HepG2 (cell line): ENCODE measurements at regions not wholly inside any gene's neighbourhood (a gene's known extent, or its start where the extent isn't known, plus 50 kb on each side); places are given as distances from the start of the nearest gene placed in this dataset.

Experiments used
- ATAC-seq: fragments of 200-7000 bp; cut with Tn5 transposase; 3 replicates; pipeline ENCODE4 v1.9.1; 2020; ENCODE audit warnings: mild to moderate bottlenecking, moderate library complexity
- BruUV-seq: library from RNA; stranded (reverse); fragments of 400-500 nt; replicated peaks from 2 replicates; lab custom pipeline; 2021; lab: Mats Ljungman, UMichigan
- CTCF ChIA-PET: fragments of 300-600 bp; formaldehyde crosslinking; extraction: SDS; loops from one replicate; lab custom pipeline; 2021; ENCODE audit warnings: low total read pairs, inconsistent platforms, low intra/inter-chr PET ratio; lab: Yijun Ruan, JAX
- POLR2A ChIA-PET: fragments of 350-600 bp; sonication (Branson Sonifier 250); formaldehyde crosslinking; loops from one replicate; lab custom pipeline; 2020; ENCODE audit warnings: antibody characterized with exemption, inconsistent platforms; lab: Yijun Ruan, JAX
- DNase-seq: peaks from one replicate; pipeline ENCODE4 v3.0.0-alpha.2; 2015; ENCODE audit warnings: low spot score
- FAIRE-seq: peaks from 3 replicates; lab custom pipeline; 2011; peaks lifted over from hg19 to GRCh38; lab: Jason Lieb, UNC
- H2AFZ ChIP-seq: one replicate; pipeline ENCODE4 v1.6.1; 2011; ENCODE audit warnings: low read length, inconsistent platforms
- H3K27ac ChIP-seq: fragments of 300-600 bp; 3 replicates; pipeline ENCODE4 v1.8.0; 2011; ENCODE audit warnings: mixed run types, mild to moderate bottlenecking, mixed read lengths, low read length, inconsistent platforms; ENCODE audit not compliant: insufficient read depth; ENCODE audit errors: extremely low read length
- H3K27me3 ChIP-seq, 2 experiments: fragments of 200-600 bp in 1 of 2; 2 replicates in 1 of 2; 3 replicates in 1 of 2; pipeline versions ENCODE4 v1.6.0 to v1.8.0; 2011; ENCODE audit warnings: low read length in 2 of 2, mild to moderate bottlenecking in 2 of 2, moderate library complexity in 2 of 2, inconsistent platforms in 1 of 2; ENCODE audit not compliant: insufficient read depth in 2 of 2, control insufficient read depth in 1 of 2
- H3K36me3 ChIP-seq, 2 experiments: fragments of 200-600 bp in 1 of 2; replicated peaks in 1 of 2; 2 replicates in 1 of 2; 3 replicates in 1 of 2; pipeline versions ENCODE4 v1.5.1 to v1.8.0; 2011; ENCODE audit warnings: low read length in 2 of 2, inconsistent platforms in 1 of 2; ENCODE audit not compliant: insufficient read depth in 2 of 2, control insufficient read depth in 1 of 2
- H3K4me1 ChIP-seq: 2 replicates; pipeline ENCODE4 v1.5.1; 2012; ENCODE audit warnings: low read length, inconsistent platforms; ENCODE audit not compliant: insufficient read depth
- H3K4me2 ChIP-seq: 2 replicates; pipeline ENCODE4 v1.6.0; 2011; ENCODE audit warnings: low read depth, low read length, inconsistent platforms
- H3K4me3 ChIP-seq, 3 experiments: fragments of 200-600 bp in 1 of 3; sonication (generic), shearing (Covaris generic) in 1 of 3; replicated peaks in 1 of 3; 2 replicates each; pipeline ENCODE4 v1.5.1; 2011 to 2016; ENCODE audit warnings: low read length in 3 of 3, inconsistent platforms in 2 of 3, low read depth in 2 of 3, mild to moderate bottlenecking in 2 of 3, control low read depth in 1 of 3, mixed read lengths in 1 of 3; ENCODE audit not compliant: insufficient read depth in 1 of 3
- H3K79me2 ChIP-seq: one replicate; pipeline ENCODE4 v1.6.1; 2011; ENCODE audit warnings: low read length, inconsistent platforms; ENCODE audit not compliant: insufficient read depth
- H3K9ac ChIP-seq: 2 replicates; pipeline ENCODE4 v1.6.0; 2011; ENCODE audit warnings: mild to moderate bottlenecking, low read depth, low read length, inconsistent platforms; ENCODE audit not compliant: insufficient read depth
- H3K9me3 ChIP-seq: 2 replicates; pipeline ENCODE4 v1.5.1; 2012; ENCODE audit warnings: mild to moderate bottlenecking, low read length
- H4K20me1 ChIP-seq: 2 replicates; pipeline ENCODE4 v1.6.0; 2011; ENCODE audit warnings: inconsistent platforms, mild to moderate bottlenecking, low read length, moderate library complexity; ENCODE audit not compliant: insufficient read depth
- CBX1 ChIP-seq: IDR thresholded peaks from one replicate; pipeline ENCODE4 v1.6.1; 2016; ENCODE audit warnings: antibody characterized with exemption, low read depth
- DRAP1 ChIP-seq: IDR thresholded peaks from 2 replicates; pipeline ENCODE4 v1.6.1; 2016; ENCODE audit warnings: missing genetic modification reagents, missing compliant biosample characterization
- ETV6 ChIP-seq: sonication (generic); formaldehyde crosslinking; conservative IDR thresholded peaks from 2 replicates; pipeline ENCODE4 v1.4.0; 2020; ENCODE audit warnings: missing genetic modification reagents
- FOXC1 ChIP-seq: sonication (generic); formaldehyde crosslinking; IDR thresholded peaks from 2 replicates; pipeline ENCODE4 v1.8.0; 2022; ENCODE audit warnings: mild to moderate bottlenecking, missing genetic modification reagents, borderline replicate concordance
- FOXK1 ChIP-seq: sonication (generic); formaldehyde crosslinking; IDR thresholded peaks from 2 replicates; pipeline ENCODE4 v1.4.0; 2020; ENCODE audit warnings: low read depth, missing genetic modification reagents, borderline replicate concordance
- HMGXB4 ChIP-seq, 2 experiments: sonication (generic) in 1 of 2; formaldehyde crosslinking in 1 of 2; IDR thresholded peaks; 2 replicates each; pipeline versions ENCODE4 v1.4.0 to v1.6.1; 2018 to 2020; ENCODE audit warnings: missing genetic modification reagents in 2 of 2, borderline replicate concordance in 1 of 2, low read depth in 1 of 2, mild to moderate bottlenecking in 1 of 2, missing biosample characterization in 1 of 2
- MBD4 ChIP-seq: IDR thresholded peaks from 2 replicates; pipeline ENCODE4 v1.6.1; 2012; ENCODE audit warnings: low read length, inconsistent platforms, borderline replicate concordance
- PBX2 ChIP-seq: IDR thresholded peaks from 2 replicates; pipeline ENCODE4 v1.6.1; 2016; ENCODE audit warnings: control low read depth
- RNF2 ChIP-seq: fragments of 450-650 bp; conservative IDR thresholded peaks from 2 replicates; pipeline ENCODE4 v1.6.1; 2016; ENCODE audit warnings: low read depth
- SIX4 ChIP-seq: sonication (generic); formaldehyde crosslinking; IDR thresholded peaks from 2 replicates; pipeline ENCODE4 v1.4.0; 2020; ENCODE audit warnings: missing genetic modification reagents
- TBP ChIP-seq: sonication (generic); formaldehyde crosslinking; IDR thresholded peaks from 2 replicates; pipeline ENCODE4 v1.5.0; 2020; ENCODE audit warnings: missing genetic modification reagents
- TMF1 ChIP-seq: sonication (generic); formaldehyde crosslinking; IDR thresholded peaks from 2 replicates; pipeline ENCODE4 v1.8.1; 2022; ENCODE audit warnings: low read depth, missing genetic modification reagents
- ZBTB3 ChIP-seq: sonication (generic); formaldehyde crosslinking; IDR thresholded peaks from 2 replicates; pipeline ENCODE4 v1.4.0; 2020; ENCODE audit warnings: low read depth, mild to moderate bottlenecking, moderate library complexity, missing genetic modification reagents, borderline replicate concordance
- ZNF3 ChIP-seq: IDR thresholded peaks from 2 replicates; pipeline ENCODE4 v1.7.0; 2017; ENCODE audit warnings: inconsistent platforms
- ZNF740 ChIP-seq: sonication (generic); formaldehyde crosslinking; IDR thresholded peaks from 2 replicates; pipeline ENCODE4 v1.4.0; 2020; ENCODE audit warnings: missing genetic modification reagents
- ZNF772 ChIP-seq: sonication (generic); formaldehyde crosslinking; IDR thresholded peaks from 2 replicates; pipeline ENCODE4 v1.5.0; 2020; ENCODE audit warnings: mild to moderate bottlenecking, missing genetic modification reagents
- ZNF800 ChIP-seq: sonication (generic); formaldehyde crosslinking; IDR thresholded peaks from 2 replicates; pipeline ENCODE4 v1.4.0; 2020; ENCODE audit warnings: missing genetic modification reagents
- ZSCAN29 ChIP-seq: sonication (generic); formaldehyde crosslinking; conservative IDR thresholded peaks from 2 replicates; pipeline ENCODE4 v1.4.0; 2020; ENCODE audit warnings: mild to moderate bottlenecking, missing genetic modification reagents
- WGBS: methylation state at CpG from one replicate; pipeline ENCODE4 v1.1.6; 2017; ENCODE audit warnings: low lambda C conversion rate; 5-methylcytosine and 5-hydroxymethylcytosine counted together
- in situ Hi-C: cut with HindIII; loops from 2 replicates; pipeline ENCODE4 v1.10.0; 2017; ENCODE audit warnings: low pct_unique_long_range_greater_than_20kb; ENCODE audit not compliant: extremely low pct_ligation_motif_present
- intact Hi-C: fragments of 100-400 bp; cut with micrococcal nuclease; formaldehyde crosslinking; loops from one replicate; pipeline ENCODE4 v1.10.0; 2022; ENCODE audit not compliant: unreplicated experiment

GRCh38 chr2:123563515-123563914, 461.6 kb upstream of the CNTNAP5 start:
- BruUV-seq: no TSS peak

More at GRCh38 chr2:123563515-123563914, 461.6 kb upstream of the CNTNAP5 start:
- Histone ChIP-seq H4K20me1 (no peaks in the 10 kb centered on the region), H3K9me3 (peaks cover 95% of the 10 kb centered on the region), H3K9ac (no peak overlapping the region), H3K36me3 (no peaks in the 10 kb centered on the region), H3K79me2 (no peaks in the 10 kb centered on the region), H3K27ac (no peak overlapping the region), H3K4me3 (no peak overlapping the region), H3K4me2 (no peak overlapping the region), H3K4me1 (no peaks in the 10 kb centered on the region), H2AFZ (no peak overlapping the region), H3K27me3 (no peaks in the 10 kb centered on the region)
- TF ChIP-seq ZSCAN29 (CRISPR knock-in tag) (no peak), FOXK1 (no peak), PBX2 (no peak), MBD4 (no peak), ZBTB3 (CRISPR knock-in tag) (no peak), RNF2 (no peak), ZNF800 (CRISPR knock-in tag) (no peak), ZNF3 (no peak), CBX1 (no peak), ZNF740 (CRISPR knock-in tag) (no peak), DRAP1 (CRISPR knock-in tag) (no peak), FOXC1 (CRISPR knock-in tag) (no peak), HMGXB4 (CRISPR knock-in tag; IDR thresholded peaks at IDR 0.05; ENCODE audit: borderline replicate concordance in 1 of 2, low read depth in 1 of 2) (no peak), TBP (CRISPR knock-in tag) (no peak), ETV6 (CRISPR knock-in tag) (no peak), TMF1 (CRISPR knock-in tag) (no peak), SIX4 (CRISPR knock-in tag) (no peak), ZNF772 (no peak)
- CTCF ChIA-PET: no interaction called here
- in situ Hi-C loops (no loop called here), intact Hi-C loops (no loop called here)
- FAIRE-seq: no peak
- POLR2A ChIA-PET: no interaction called here
- 2% methylated on average over 2 of the region's 2 CpGs for WGBS
- ATAC-seq: no peak
- no peak for DNase-seq
